Anterior cingulate cortex (tissue), 58 donors: ENCODE measurements at regions not wholly inside any gene's neighbourhood (a gene's known extent, or its start where the extent isn't known, plus 50 kb on each side); places are given as distances from the start of the nearest gene placed in this dataset.

Source experiments
- DNase-seq, 58 donors: peaks; one replicate each; lab custom pipeline; 2025; lab: John Stamatoyannopoulos, UW

DNA sequence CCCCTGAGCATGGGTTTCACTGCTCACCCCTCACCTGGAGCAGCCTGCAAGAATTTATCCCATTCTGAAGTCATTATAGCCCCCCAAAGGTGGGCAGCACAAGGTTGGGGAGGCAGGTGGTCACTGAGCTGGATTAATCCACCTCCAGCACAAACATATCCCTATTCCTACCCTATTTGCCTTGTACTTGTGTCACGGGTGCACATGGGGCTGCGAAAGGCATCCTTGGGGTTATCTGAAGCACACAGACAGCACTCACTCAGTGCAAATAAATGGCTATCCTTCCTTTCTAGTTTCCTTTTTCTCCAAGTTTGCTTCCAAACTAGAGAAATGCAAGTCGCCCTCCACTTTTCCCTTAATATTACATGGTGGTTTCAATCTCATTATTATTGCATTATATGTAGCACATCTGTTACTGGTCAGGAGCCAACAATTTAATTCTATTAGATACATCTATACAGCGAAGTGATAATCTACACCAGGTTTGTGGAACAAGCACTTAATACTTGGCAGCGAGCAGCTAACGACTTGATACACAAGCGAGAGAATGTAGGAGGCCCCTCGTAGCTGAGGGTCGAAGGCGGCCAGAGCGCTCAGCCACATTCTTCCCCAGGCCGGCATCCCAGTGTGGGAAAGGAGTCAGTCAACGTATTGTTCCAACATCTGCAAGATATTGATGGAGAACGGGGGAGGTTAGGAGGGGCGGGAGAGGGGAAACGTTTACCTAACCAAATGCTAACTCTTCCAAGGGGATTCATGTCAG, 121.3 kb upstream of the HABP2 start:
- no peak for DNase-seq

DNA sequence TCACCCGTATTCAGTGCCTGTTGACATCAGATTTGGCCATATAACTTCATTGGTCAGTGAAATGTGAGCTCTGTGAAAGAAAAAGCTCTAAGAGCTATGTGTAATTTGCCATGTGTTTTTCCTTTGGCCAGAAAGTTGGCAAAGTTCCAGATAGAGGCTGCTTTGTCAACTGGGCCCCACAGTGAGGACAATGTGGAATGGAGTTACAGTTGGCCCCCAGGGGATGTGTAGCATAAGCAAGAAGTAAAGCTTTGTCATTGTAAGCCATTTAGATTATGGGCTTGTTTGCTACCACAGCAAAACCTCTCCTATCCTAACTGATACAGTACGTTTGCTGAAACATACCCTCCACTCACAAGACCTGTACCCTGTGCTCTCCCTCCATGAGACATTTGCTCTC, 119.1 kb upstream of the HABP2 start:
- no peak for DNase-seq

DNA sequence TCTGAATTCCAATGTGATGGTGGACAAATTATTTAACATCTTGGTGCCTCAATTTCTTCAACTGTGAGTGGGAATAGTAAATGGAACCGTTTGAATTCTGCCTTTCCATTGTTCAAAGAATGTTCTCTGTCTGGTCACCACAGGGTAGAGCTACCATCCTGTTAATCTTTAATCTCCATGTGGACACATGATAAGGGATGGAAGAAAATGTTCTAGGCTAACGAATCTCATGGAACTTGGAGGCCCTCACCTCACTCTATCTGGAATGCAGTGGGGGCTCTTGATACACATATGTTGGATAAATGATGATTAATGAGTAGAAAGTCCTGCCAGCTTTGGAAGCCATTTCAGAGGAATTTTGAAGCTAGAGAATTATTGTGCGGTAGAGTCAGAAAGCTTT, 118.5 kb upstream of the HABP2 start:
- no peak for DNase-seq

DNA sequence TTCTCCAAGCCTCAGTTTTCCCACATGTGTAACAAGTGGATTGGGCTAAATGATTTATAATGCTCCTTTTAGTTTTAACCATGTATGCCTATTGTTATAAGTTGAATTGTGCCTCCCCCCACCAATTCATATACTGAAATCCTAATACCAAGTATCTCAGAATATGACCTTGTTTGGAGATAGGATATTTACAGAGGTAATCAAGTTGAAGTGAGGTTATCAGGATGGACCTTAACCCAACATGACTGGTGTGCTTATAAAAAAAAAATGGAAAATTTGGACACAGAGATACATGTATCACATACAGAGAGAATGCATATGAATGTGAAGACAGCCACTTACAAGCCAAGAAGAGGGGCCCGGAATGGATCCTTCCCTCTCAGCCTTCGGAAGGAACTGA, 117.9 kb upstream of the HABP2 start:
- DNase-seq = no peak

DNA sequence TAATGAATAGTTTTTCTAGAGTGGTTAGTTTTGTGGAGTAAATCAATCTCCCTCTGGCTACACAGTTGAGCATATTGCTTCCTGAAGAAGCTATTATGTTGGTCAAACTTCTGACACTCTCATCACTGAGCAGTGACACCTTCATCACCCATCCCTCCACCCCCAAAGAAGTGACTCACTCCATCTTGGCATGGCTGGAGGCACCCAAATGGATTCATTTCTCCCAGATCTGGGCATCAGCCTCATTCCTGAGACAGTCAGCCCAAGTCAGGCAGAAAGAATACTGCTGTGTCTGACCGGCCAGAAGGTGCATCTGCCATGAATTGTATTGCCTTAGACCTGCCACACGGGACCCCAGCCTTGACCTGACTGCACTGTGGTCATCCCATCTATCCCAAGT, 117.0 kb upstream of the HABP2 start:
- DNase-seq = no peak

DNA sequence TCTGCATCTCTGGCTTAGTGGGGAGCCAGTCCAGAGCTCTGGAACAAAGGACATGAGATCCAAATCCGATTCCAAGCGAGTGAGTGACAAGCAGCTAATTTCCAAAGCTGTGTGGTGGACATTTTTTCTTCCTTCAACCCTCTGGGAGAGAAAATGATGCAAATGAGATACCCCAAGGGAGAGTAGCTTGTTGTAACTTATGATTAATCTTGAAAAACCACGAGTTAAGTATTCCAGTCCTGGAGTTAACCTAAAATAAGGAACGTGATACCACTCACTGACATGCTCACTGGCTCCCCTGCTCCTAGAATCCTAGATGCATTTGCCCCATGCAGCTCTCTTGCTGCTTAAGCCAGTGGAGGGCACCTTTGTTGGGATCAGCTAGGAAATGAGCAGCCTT, 116.0 kb upstream of the HABP2 start:
- no peak for DNase-seq

DNA sequence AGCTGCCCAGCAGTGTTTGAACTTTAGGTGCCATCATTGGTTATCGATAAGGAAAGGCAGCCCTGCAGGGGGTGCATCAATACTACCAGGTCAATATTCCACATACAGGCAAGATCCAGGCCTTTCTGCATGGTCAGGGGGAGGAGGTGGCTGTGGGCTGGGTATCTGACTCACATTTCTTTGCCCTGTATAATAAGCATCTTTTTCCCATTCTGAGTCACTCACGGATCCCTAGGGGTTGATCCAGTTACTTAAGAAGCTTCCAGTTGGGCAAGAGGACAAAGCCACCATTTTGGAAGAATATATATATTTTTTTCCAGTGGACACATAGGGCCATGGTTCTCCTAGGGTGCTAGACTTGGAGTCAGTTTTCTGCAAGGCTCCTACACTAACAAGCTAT, 114.2 kb upstream of the HABP2 start:
- no peak for DNase-seq

DNA sequence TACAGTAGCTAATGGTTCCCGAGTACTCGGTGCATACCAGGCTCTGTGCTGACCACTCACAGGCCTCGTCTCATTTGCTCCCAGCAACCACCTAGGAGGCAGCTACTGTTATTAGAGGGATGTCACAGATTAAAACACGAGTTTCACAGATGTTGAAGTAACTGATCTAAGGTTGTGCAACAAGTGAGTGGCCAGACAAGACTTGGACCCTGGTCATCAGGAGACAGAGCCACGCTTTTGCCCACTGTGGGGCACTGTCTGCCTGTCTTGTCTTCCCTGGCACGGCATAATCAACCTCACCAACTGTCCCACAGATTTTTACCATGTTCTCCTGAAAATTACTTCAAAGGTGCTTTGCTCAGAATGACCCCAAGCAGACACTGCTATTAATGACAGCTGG, 111.6 kb upstream of the HABP2 start:
- DNase-seq = peak in 5 of 58 donors; percentile 1 to 7 (median 5)

DNA sequence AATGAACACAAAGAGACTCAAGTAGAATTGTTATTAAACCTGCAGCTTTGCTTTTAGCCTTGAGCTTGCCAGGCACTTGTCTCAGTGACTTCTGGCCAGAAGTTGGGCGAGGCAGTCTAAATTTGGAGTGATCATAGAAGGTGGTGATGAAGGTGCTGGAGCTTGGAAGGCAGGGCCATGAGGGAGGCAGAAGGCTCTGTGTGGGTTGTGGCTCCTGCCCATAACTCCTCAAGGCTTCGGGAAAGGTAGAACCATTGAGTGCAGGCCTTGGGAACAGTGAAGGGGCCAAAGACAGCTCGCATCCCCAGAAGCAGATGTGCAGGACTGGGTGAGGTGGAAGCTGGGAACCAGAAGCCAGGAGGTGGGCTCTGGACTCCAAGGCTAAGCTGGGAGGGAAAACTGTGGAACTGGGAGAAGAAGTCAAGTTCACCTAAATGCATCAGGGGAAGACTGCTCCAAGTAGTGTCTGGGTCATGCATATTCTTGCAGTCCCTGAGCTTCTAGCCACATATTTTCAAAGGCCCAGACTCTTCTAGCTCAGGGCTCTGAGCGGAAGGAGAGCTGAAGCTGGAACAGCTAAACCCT, 111.1 kb upstream of the HABP2 start:
- no peak for DNase-seq

DNA sequence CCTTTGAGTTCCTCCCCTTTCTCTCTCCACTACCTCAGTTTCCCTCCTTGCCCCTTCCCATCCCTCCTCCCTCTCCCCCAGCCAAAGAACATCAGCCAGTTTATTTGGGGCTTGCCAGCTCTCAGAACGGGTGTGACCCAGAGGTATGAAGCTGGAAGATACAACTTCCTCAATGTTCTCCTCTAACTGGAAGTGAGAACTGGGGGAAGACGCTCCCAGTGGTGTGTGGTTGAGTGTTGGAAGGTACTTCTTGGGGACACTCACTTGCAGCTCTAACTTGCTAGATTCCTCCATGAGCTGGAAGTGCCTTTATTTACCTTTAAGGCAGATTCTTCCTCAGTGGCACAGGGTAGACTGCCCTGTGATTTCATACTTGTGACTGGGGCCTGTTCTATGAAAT, 110.5 kb upstream of the HABP2 start:
- no peak for DNase-seq

DNA sequence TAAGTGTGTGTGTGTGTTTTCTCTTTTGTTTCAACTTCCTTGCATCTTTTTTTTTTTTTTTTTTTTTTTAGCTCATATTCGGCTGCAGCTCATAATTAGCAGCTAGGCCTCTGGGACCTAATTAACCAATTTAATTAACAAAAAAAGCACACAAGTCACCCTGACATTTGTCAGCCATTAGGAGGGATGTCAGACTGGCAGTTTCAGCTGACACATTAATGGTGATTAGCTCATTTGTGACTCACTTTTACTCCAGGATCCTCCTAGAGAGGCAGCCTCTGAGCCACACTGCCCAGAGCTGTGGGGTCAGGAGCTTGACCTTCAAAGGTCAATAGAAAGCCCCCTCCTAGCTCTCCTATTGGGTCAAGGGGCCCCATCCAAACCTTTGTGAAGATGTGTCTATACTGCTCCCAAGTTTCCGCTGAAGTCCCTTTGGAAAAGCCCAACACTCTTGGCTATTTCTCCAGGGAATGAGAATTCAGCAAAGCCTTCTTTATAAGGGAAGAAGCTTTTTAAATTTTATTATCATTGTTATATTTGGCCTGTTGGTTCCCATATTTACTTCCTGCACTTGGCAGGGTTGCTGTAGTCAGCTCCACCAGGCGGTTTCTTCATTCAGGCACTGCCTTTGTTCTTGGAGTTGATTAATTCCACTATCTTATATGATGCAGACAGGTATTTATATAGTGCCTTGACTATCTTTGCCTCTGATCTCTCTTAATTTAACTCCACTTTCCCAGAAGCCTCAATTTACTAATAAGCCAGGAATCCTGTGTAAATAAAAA, 109.5 kb upstream of the HABP2 start:
- DNase-seq = no peak

DNA sequence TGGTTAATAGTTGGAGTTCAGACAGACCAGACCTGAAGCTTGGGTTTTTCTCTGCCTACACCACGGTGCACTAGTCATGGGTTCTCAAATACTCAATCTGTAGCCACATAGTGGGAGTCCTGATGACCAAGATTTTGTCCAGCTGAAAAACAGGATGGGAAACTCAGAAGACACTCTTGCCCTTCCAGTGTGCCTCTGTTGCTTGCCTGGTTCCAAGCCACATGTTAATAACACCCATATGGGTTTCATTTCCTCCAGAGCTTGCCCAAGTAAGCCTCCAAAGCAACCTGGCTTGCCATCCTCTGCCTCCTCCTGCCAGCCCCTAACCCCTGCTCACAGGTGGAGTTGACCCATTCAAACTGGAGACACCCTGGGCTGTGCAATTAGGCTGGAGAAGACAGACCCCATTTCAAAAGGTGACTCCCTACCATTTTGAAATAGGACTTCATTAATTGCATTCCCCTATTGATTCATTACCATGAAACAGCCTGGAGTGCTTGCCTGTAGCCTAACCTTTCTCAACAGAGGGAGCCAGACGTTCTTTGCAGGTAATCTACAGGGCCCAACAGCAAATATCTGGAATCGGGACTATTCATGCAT, 108.0 kb upstream of the HABP2 start:
- DNase-seq = no peak

DNA sequence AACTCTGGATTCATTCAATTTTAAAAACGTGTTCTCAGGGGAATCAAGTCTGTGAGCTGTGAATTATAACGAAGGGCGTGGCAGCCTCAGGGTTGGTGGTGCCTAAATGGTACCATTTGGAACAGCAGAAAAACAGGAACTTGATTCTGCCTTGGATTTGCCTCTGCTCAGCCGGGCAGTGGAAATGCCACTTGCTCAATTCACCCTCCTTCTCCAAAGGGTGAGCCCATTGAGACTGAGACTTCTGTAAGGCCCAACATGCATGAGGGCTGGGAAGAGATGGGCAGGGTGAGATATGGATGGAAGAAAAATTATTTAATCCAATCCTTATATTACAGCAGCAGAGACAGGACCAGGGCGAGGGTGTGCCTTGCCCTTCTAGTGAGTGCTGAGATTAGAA, 107.1 kb upstream of the HABP2 start:
- no peak for DNase-seq

DNA sequence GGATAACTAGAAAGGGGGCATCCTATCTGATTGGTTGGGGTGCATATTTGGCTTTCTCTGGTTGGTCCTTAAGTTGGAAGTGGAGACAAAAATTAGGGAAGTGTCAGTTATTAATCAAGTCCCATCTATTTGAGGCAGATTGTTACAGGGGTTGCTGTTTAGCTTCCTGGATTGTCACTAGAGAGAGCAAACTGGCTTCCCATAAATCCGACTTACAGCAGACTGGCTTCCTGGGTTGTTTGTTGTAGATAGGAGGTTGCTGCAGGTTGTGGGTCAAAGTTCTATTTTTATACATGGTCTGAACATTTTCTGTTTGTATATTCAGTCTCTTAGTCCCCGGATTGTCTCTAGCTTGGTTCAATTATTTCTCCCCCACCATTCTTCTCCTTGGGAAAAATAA, 106.1 kb upstream of the HABP2 start:
- no peak for DNase-seq

DNA sequence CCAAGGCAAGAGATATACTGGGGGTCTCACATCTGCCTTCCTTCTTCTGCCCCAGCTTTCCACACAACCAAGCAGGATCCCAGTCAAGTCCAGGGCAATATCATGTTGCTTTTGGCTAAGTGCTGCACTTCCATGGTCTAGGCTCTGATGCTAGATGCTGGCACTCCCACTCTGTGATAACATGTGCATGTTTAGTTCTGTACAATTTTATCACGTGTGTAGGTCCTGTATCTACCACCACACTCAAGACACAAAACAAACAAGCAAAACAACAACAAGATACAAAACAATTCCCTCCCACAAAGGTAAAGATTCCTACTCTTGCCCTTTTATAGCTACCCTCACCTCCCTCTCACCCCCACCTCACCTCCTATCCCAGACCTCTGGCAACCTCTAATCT, 105.6 kb upstream of the HABP2 start:
- DNase-seq = no peak

DNA sequence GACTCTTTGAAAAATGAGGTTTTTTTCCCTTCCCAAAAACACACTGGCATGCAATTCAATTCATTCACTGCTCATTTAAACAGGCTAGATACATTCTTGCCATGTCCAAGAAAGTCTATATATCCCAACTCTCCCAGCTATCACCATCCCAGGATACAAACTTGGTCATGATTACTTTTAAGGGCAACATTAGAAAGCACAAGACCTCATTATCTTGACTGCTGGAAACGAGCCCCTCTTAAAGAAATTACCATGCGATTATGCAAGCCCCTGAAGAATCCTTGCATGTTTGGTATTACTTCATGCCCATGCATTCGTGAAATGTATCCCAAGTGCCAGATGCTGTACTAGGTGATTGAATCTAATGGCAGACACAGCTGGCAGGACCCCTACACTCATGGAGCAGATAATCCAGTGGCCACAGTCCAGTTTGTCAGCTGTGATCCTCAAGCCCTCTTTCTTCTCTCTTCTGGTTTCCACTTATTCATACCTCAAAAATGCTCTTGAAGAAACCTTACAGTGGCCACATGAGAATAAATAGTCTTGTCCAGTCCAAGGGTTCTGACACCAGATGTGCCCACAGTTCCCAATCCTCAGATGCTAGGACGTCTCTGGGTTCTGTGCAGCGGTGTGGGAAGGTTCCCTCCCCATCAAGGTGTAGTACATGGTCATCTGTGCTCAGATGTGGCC, 103.7 kb upstream of the HABP2 start:
- DNase-seq = no peak

DNA sequence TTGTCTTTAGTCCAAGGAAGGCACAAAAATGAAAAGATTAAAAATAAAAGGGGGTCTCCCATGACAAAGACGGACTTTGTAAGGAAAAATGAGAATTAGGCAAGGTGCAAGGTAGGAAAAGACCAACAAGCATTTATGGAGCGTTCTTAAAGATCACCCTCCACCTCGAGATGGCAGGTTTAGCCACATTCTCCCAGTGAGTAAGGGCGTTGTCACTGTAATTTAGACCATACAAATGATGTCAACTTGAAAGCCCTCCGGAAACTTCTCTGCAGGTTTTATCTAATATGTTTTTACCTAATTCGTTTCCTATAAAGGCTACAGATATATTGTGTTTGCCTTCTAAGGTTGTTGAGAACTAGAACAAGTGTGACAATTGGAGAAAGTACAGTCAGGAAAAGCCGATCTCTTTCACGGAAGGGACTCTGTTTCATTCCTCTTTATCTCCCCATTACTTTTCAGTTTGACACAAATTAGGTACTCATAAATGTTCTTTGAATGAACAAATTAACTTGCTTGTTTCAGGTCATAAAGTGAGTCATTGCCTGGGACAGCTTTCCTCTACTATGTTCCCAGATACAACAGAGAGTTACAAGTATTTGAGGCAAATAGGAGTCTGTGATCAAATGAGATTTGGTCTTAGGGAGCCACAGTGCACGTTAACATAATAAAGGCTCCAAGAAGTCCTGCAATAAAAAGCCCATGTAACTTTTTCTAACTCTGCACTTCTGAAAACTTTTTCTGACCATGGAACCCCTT, 102.6 kb upstream of the HABP2 start:
- DNase-seq = no peak

DNA sequence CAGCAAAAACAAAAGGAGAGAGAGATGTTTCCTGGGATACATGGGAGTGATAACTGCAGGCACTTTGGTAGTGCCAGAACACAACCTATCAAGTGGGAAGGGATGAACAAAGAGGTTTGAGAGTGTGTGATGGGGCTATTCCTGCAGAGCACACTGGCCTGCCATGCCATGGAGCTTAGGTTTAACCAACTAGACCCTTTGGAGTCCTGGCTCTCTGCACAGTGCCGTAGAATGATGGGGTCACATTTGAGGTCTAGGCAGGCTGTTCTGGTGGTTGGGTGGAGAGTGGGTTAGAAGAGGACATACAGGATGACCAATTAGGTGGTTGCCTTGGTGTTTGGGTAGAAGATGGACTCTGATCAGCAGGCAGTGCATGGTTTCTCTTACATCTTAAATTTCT, 101.9 kb upstream of the HABP2 start:
- no peak for DNase-seq

DNA sequence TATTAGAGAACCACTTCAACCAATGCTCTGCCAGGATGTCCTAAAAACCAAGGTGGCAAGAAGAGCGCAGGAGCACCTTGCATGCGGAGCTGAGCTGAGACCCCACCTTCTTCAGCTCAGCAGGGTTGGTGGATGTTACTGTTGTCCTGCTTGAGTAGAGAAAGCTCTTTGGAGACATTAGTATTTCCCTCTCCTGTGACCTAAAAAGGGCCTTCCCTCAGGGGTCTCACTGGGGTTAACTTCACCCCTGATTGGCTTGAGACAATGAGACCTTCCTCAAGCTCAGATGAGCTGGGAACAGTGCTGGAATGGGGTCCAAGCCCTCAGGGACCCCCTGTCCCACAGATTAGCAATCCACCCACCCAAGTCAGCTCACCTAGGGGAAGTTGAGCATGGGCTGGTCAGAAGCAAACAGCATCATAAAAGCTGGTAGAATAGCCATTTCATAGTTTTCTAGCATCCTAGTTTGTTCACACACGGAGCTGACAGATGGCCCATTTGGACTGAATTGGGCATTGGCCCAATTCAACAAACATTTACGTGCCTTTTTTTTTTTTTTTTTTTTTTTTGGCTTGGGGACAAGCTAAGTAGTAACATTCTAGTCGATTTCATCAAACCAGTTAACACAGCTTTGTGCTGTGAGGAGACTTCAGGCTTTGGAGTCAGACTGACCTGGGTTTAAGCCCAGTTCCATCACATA, 100.6 kb upstream of the HABP2 start:
- no peak for DNase-seq
